NCI-H2171 treated with DMSO at 0.1 percent for 48 hours (cell line): ENCODE measurements at regions not wholly inside any gene's neighbourhood (a gene's known extent, or its start where the extent isn't known, plus 50 kb on each side); places are given as distances from the start of the nearest gene placed in this dataset.

Source experiments
- DNase-seq: peaks from one replicate; lab custom pipeline; 2025; lab: John Stamatoyannopoulos, UW

DNA sequence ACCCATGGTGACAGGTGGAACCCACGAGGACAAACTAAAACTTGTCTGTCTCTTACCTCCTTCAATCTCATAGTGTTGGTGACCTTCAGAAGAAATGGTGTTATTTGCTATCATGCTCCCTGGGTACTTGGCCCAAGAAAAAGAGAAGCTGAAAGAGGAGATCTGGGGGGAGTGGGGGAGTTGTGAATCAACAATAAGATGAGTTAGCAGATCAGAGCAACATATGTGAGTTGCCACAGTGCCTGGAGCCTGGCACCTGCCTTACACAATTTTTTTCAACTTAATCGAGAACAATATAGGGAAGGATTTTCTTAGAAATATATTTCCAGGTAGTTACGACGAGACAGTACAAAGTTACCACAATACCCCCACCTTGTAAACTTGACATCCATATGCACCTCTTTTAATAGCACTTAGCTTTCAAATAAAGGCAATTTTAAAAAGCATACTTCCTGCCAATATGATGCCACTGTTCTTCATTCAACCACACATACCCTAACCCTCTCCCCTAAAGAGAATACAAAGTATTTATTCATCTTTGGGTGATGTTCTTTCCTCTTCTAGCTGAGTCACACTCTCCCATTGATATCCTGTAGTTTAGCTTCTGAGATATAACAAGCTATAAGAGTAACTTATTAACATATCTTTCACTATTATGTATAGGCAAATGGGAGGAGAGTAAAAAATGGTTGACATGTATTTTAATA lies 424.1 kb upstream of the OR4E1 start:
- no peak for DNase-seq

DNA sequence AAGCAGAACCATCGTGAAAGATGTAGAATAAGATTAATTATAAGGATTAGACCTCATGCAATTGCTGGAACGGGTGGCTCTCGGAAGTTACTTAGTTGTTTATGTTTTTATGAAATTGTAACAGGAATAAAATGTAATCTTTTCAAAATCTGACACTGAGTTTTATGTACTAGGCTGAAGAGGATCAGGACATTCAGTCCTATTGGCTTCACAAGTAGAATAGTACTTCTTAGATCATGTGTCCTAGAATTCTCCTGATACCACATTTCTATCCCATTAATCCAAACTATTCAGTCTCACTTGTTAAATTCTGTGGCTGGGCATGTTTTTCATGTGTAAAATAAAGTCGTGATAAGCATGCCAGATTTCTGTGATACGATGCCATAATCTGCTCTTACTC lies 423.5 kb upstream of the OR4E1 start:
- no peak for DNase-seq

DNA sequence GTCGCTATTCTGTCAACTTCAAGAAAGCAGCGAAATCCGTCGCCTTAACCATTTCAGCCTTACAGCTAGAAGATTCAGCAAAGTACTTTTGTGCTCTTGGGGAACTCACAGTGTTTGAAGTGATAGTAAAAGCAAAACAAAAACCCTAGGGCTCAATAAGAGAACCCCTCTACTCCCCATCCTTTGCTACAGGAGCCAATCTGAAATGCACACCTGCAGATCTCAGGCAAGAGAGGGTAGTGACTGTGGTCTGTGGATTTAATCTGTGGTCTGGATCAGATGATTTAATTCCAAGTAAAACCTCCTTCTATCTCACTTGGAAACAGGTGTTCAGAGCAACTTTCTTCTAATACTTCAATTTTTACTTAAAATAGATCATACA lies 422.9 kb upstream of the OR4E1 start:
- DNase-seq = no peak

DNA sequence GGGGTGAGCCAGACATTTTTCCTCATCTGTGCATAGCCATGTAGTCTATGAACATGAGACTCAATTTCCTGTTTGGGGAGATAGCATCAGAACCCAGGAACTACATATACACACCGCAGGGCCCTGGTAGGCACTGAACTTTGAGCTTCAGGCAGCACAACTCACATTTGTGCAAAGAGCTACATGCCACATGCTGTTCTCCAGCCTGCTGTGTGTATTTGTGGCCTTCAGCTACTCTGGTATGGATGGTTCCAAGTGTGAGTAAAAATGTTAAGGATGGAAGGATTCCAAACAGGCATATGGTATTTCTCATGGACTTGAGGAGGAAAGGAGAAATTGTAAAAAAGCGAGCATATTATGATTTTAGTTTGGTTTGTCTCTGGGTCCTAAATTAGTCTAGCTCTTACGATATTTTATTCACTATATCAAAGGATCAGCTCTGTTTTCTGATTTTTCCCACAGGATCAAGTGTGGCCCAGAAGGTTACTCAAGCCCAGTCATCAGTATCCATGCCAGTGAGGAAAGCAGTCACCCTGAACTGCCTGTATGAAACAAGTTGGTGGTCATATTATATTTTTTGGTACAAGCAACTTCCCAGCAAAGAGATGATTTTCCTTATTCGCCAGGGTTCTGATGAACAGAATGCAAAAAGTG lies 422.4 kb upstream of the OR4E1 start:
- DNase-seq = no peak

DNA sequence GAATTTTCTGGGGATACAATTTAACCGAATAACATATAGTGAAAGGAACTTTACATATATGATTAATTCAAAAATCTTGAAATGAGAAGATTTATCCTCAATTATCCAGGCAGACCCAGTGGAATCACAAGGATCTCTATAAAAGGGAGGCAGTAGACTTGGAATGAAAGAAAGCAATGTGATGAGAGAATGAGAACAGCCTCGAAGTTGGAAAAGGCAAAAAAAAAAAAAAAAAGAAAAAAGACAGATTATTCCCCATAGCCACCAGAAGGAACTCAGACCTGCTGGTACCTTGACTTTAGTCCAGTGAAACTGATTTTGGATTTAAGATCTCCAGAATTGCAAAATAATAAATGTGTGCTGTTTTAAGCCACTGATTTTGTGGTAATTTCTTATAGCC lies 416.3 kb upstream of the OR4E1 start:
- DNase-seq = no peak

DNA sequence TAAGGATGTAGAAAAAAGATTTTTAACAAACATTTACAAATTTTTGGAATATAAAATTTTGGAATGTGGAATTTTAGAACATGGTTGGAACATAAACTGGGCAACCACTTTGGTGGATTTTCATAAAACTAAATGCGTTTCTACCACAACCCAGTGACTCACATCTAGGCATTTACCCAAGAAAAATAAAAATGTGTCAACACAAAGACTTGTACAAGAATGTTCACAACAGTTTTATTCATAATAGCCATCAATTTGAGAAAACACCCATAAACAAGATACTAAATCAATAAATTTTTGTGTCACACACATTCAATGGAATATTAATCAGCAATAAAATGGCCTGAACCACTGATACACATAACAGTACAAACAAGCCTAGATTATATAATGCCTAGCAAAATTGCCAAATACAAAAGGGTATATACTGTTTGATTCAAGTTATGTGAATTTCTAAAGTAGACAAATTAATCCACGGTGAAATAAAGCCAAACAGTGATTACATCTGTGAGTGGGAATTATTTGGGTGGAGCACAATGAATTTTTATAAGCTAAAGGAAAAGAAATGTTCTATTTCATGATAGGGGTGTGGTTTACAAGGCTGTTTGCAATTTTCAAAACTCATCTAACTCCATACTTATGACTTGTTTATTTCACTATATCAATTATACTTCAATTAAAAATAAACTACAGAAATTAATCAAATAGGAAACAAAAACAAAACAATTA lies 415.2 kb upstream of the OR4E1 start:
- no peak for DNase-seq

DNA sequence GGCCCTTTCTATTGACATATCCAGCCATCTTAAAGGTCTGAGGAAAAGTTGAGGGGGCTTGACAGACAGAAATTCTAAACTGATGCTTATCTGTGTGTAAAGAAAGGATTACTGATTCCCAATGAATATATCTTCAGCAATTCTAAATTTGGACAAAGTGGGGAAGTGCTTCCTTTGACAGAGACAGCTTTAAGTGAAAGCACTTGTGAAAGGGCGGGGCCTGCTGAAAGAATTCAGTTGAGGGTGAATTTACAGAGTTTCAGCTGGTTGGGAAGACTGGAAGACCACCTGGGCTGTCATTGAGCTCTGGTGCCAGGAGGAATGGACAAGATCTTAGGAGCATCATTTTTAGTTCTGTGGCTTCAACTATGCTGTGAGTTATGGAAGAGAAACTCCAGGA lies 412.5 kb upstream of the OR4E1 start:
- no peak for DNase-seq

DNA sequence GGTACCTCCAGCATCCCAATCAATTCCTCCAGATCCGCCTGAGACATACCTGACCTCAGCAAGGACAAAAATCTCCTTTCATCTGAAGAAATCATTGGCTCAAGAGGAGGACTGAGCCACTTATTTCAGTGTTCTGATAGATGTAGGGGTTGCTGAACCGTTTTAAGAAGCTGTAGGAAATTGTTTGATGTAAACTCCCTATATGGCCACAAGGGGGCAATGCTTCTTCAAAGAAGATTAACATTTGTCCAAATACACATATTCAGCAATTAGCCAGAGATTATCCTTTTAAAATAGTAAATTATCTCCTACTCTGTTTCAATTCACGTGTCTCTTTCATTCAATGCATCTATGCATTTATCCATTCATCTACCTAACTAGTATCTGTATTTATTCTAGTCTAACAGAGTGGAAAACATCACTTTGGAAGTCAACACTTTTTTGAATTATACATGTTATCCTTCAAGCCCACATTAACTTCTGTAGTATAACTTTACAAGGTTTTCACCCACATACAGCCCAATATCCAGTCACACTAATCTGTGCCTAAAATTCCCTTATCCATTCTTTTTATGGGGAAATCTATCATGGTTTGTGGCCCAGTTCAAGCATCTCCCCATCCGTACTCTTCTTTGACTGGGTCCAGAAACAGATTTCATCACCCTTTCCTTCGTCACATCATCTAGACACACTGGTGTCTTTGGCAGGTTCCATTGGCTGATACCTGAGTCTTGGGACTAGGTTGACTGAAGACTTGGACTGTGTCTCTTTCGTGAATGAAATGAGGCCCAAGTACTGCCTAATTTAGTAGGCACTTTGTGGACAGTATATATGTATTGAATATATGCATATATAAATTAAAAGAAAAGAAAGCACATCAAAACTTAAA lies 411.0 kb upstream of the OR4E1 start:
- peak; percentile 82 for DNase-seq

DNA sequence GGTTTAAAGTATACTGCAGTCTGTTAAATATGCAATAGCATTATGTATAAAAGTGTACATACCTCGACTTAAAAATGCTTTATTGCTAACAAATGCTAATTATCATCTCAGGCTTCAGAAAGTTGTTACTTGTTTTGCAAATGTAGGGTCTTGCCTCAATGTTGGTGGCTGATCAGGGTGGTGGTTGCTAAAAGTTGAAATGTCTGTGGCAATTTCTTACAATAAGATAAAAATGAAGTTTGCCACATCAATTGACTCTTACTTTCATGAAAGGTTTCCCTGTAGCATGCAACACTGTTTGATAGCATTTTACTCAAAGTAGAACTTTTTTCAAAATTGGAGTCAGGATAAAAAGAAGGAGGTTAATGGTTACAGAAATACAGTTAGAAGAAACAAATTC lies 407.7 kb upstream of the OR4E1 start:
- no peak for DNase-seq

DNA sequence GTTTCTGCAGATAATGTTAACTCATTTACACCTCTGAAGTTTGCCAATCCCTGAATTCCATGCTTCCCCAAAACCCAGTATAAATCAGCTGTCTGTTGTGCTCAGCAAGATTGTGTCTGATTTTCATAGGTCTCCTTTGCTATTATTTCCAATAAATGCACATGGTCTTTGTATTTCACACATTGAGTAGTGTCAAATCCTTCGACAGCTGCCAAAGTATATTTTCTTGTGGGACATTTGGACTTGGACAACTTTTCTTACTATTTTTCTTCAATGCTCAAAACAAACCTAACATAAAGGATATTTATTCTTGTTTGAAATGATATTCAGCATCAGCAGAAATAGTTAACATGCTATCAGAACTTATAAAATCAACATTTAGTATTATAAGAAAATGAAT lies 406.1 kb upstream of the OR4E1 start:
- no peak for DNase-seq

DNA sequence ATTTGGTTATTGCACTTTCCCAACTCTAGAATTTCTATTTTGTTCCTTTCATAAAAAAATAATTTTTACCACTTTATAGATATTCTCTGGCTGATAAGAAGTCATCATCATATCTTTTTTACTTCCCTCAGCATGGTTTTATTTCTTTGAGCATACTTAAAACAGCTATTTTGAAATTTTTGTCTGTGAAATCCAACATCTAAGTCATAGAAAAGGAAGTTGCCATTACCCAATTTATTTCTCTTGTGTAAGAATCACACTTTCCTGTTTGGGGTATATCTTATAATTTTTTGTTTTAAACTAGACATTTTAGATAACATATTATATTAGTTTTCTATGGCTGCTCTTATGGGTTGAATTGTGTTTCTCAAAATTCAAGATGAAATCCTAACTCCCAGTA lies 400.2 kb upstream of the OR4E1 start:
- DNase-seq = no peak

DNA sequence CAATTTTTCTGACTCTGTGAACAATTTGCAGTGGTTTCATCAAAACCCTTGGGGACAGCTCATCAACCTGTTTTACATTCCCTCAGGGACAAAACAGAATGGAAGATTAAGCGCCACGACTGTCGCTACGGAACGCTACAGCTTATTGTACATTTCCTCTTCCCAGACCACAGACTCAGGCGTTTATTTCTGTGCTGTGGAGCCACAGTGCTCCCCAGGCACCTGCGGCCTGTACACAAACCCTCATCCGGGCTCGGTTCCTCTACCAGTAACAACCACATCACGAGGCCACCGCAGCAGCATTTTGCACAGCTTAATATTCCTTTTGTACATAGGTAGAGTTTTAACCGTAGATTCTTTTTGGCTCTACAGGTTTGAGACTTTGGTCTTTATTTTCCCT lies 397.4 kb upstream of the OR4E1 start:
- DNase-seq = no peak

DNA sequence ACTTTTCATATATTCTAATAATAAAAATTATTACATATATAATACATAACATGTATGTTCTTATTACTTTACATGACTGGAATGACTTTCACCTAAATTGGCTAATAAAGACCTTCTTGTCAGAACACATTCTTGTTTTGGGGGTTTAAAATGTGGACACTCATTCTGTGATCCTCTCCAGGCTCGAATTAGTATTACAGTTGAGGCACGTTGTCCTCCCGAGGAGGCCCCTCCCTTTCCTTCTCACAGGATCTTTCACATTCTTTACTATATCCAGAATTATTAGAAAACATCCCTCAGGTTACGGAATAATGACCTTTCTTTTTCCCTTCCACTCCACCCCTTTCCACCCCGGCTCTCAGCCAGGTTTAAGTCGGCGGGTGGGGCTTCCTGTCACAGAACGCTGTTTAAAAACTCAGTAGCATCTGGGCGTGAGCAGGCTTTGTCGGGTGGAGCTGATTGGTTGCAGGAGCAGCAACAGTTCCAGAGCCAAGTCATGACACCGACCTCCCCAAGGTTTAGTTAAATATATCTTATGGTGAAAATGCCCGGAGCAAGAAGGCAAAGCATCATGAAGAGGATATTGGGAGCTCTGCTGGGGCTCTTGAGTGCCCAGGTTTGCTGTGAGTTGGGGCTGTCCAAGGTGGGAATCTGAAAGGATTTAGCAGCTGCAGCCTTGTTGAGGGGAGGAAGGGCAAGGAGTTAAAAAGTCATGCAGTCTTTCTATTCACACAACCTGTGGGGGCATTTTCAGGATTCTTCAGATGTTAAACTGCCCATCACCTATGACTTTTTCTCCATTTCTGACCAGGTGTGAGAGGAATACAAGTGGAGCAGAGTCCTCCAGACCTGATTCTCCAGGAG lies 396.7 kb upstream of the OR4E1 start:
- no peak for DNase-seq

DNA sequence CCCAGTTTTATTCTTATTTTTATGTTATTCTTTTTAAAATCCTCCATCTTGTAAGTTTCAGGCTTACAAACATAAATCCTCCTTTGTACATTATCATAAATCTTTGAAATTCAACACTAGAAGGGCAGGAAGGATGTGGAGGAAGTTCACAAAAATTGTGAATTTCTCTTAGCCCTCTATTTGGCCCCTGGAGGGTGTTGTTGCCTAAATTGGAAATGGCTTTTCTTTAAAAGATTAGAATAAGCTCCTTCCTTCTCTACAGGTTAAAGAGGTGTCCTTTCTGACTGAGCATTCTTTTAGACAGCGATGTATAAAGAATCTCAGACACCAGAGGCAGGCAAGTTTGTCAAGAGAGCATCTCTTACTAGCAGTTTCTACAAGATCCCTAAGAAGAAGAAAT lies 391.7 kb upstream of the OR4E1 start:
- no peak for DNase-seq

DNA sequence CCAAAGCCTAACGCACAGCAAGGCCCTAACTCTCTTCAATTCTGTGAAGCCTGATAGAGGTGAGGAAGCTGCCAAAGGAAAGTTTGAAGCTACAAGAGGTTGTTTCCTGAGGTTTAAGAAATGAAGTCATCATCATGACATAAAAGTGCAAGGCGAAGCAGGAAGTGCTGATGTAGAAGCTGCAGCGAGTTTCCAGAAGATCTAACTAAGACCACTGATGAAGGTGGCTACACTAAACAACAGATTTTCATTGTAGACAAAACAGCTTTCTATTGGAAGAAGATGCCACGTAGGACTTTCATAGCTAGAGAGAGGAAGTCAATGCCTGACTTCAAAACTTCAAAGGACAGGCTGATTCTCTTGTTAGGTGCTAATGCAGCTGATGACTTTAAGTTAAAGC lies 385.6 kb upstream of the OR4E1 start:
- no peak for DNase-seq

DNA sequence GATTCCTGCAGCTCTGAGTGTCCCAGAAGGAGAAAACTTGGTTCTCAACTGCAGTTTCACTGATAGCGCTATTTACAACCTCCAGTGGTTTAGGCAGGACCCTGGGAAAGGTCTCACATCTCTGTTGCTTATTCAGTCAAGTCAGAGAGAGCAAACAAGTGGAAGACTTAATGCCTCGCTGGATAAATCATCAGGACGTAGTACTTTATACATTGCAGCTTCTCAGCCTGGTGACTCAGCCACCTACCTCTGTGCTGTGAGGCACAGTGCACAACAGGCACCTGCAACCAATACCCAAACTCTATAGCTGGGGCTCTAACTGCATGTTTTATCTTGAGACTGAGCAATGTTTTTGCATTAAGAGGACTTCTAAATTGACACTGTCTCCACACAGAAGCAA lies 379.2 kb upstream of the OR4E1 start:
- DNase-seq = no peak

DNA sequence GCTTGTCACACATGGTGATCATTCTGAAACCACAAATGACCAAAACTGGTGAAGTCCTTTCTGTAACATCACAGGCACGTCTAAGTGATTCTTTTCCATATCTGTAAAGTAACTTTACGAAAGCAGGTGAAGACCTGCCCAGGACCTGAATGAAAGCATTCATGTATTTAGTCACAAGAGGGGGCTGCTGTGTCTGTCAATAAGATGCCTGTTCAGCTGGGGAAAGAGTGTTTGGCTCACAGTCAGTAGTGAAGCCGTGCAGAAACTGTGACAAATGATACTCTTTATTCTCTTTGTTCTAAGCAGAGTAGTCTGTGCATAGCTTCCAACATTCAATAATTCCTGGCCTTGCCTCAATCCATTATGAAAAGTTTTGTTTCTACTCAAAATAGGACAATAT lies 373.5 kb upstream of the OR4E1 start:
- DNase-seq = peak; percentile 56

DNA sequence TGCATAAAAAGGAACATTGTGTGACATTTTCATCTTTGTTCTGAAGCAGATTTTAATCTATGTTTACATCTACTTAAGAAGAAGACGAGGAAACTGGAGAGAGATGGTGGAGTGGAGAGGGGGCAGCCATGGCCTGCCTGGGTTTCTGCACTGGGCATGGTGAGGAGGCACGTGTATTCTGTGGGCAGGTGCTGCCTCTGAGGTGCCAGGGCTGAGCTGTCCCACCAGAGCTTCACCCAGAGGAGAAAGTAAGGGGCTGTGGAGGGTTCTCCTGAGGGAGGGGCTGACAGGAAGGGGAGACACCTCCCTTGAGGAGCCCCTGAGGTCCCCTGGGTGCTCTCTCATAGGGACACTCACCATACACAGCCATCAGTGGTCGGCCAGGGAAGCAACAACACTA lies 372.4 kb upstream of the OR4E1 start:
- DNase-seq = no peak

DNA sequence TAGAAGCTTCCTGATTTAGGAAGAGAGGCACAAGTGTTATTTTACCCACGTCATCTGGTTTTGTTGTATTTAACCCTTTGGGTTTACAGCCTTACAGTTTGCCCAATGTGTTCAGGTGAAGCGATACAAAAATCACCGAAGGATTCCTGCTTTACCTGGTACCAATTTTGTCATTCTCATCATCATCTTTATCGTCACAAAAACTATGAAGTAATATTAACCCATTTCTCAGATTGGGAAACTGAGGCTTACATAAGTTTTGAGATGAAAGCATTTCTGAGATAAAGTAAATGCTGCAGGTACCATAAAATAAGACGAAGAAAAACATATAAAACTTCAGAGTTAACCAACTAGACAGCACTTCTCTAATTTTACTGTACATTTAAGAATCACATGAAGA lies 370.6 kb upstream of the OR4E1 start:
- DNase-seq = no peak

DNA sequence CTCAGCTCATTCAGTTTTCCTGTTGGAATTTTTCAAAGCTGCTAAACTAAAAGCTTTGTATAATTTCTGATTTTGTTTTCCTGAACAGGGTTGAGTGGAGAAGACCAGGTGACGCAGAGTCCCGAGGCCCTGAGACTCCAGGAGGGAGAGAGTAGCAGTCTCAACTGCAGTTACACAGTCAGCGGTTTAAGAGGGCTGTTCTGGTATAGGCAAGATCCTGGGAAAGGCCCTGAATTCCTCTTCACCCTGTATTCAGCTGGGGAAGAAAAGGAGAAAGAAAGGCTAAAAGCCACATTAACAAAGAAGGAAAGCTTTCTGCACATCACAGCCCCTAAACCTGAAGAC lies 367.1 kb upstream of the OR4E1 start:
- no peak for DNase-seq

DNA sequence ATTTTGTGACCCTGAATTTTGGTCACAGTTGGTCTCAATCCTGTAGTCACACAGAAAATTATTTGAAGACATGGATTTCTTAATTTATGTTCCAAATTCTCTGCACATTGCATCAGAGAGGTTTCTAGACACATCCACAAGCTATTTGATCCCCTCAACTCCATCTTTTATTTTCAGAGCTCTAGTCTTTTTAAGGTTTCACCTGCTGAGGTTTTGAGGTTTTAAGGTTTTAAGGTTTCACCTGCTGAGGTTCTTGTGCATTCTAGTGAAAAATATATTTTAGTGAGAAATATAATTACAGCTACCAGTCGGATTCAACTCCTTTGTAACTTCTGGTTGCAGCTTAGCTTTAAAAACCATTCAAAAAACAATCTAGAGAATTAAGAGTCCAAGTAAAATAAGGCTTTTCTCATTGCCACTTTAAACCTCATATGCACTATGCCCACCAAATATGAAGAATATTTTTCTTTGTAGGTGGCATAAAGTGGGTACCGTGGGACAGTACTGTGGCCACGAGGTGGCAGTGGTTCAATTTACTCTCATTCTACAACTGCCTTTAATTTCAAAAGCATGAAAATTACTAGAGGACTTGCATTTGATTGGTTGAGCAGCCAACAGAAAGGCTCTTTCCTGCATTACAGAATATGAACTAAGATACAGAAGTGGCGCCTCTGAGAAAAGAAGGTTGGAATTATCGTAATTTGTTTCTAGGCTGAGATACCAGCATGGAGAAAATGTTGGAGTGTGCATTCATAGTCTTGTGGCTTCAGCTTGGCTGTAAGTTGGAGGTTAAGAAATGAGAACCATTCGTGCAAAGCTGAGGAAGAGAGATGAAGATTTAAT lies 366.5 kb upstream of the OR4E1 start:
- DNase-seq = peak; percentile 37
